Endothelial cell of umbilical vein (primary cell): ENCODE measurements at regions not wholly inside any gene's neighbourhood (a gene's known extent, or its start where the extent isn't known, plus 50 kb on each side); places are given as distances from the start of the nearest gene placed in this dataset.

ENCODE experiments used
- POLR2A ChIP-seq: IDR thresholded peaks from 2 replicates; pipeline ENCODE4 v1.6.1; 2012; ENCODE audit warnings: low read depth, mild to moderate bottlenecking, control low read depth, low read length
- TF ChIP-seq, protein P1 (sequence below), 2 donors: IDR thresholded peaks; 1 replicate in 1 of 2; 2 replicates in 1 of 2; pipeline ENCODE4 v1.5.1; 2011; ENCODE audit warnings: low read length in 2 of 2, mild to moderate bottlenecking in 2 of 2, moderate library complexity in 2 of 2, control low read depth in 1 of 2, inconsistent platforms in 1 of 2, low read depth in 1 of 2; ENCODE audit not compliant: insufficient read depth in 1 of 2; ENCODE audit errors: extremely low read depth in 1 of 2

DNA sequence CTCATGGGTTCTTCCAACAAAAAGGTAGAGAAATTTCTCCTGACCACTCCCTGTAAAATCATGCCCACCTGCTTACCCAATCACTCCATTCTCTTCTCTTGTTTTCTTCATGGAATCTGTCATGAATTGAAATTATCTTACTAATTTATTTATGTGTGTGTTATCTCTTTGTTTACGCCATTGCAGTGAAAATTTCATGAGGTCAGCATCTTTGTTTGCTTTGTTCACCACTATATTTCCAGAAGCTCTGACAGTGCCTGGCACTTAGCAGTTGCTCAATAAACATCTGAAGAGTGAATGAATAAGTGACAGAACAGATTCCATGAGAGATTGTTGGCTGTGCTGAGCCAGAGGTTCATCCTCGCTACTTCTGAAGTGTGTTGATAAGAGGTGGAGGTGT lies 329.5 kb downstream of the NXPE2 start:
- TF ChIP-seq, protein P1, sequence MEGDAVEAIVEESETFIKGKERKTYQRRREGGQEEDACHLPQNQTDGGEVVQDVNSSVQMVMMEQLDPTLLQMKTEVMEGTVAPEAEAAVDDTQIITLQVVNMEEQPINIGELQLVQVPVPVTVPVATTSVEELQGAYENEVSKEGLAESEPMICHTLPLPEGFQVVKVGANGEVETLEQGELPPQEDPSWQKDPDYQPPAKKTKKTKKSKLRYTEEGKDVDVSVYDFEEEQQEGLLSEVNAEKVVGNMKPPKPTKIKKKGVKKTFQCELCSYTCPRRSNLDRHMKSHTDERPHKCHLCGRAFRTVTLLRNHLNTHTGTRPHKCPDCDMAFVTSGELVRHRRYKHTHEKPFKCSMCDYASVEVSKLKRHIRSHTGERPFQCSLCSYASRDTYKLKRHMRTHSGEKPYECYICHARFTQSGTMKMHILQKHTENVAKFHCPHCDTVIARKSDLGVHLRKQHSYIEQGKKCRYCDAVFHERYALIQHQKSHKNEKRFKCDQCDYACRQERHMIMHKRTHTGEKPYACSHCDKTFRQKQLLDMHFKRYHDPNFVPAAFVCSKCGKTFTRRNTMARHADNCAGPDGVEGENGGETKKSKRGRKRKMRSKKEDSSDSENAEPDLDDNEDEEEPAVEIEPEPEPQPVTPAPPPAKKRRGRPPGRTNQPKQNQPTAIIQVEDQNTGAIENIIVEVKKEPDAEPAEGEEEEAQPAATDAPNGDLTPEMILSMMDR (IDR thresholded peaks at IDR 0.05; ENCODE audit: extremely low read depth in 1 of 2, insufficient read depth in 1 of 2, low read depth in 1 of 2, low read length in 2 of 2), result no peak
- no peak for TF ChIP-seq POLR2A
